HG02884 (cell line): ENCODE measurements at regions not wholly inside any gene's neighbourhood (a gene's known extent, or its start where the extent isn't known, plus 50 kb on each side); places are given as distances from the start of the nearest gene placed in this dataset.

ENCODE experiments used
- ATAC-seq: cut with Tn5 transposase; IDR thresholded peaks from one replicate; pipeline ENCODE4 v1.9.1; 2021; ENCODE audit warnings: mild to moderate bottlenecking, moderate library complexity; ENCODE audit not compliant: unreplicated experiment

DNA sequence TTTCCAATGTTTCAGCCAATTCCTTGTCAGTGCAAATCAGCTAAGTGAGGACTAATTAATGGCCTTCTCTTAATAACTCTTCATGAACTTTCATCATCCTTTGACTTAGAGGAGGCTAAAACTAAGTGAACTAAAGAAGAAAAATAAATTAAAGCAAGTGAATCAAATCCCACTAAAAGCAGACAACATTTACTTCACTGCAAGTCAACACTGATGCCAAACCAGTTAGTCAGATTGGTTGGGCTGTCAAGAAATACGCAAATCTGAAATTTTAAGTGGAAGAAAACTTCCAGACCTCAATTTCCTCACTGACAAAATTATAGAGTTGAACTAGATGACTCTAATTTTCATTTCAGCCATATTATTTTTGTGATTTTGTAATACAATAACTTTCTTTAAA is 137.2 kb upstream of the PRLR start:
- ATAC-seq: no peak

DNA sequence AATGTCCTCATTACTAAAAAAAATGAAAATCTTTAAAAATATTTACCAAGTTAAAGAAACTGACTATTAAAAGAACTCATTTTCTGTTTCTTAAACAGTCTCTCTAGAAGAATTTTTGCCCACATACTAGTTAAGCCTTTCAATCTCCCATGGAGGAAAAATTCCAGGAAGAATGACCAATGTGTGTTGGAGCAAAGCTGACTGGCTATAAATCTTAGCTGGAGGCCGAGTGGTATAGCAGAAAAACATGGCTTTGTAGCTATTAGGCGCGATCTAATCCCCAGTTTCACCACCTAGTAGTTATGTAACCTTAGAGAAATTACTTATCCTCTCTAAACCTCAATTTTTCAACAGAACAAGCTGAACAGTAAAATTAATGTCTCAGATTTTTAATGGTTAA is 135.5 kb upstream of the PRLR start:
- no peak for ATAC-seq

DNA sequence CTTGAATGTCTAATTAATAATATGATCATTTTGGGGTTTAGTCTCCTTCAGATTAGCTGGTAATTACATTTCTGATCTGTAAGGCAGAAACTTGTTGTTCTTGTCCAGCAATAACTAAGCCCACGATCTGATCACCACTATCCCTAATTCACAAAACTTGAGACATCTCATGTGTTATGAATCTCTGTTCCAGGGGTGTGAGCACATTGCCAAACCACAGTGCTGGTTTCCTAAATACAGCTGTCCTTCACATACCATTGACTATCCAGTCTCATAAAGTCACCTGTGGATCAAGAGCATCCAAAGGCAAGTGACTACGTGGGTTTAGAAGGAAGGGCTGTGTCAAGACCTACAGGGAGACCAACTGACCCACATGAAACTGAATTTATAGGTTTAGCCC is 134.1 kb upstream of the PRLR start:
- no peak for ATAC-seq

DNA sequence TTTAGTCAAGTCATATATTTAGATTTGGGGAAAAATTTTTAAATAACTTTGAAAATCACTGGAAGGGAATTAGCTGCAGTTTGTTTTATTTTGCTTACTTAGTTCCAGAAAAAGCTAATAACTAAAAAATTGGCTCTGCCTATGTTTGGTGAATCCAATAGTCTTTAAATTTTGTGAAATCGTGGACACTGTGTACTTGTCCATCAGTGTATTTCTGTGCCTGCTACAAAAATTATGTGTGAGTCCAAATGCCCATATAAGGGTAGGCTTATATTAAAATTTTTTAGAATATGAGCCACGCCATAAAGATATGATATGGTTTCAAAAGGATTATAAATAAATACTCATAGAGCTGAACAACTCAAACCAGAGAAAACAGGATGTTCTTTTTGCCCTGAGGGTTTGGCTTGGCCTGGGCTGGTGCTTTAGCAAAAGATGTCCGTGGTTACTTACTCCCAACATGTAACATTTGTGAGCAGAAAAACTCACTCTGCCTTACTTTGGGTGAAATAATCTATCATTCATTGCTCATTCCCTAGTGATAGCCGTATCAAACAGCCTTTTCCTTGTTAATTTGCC is 133.2 kb upstream of the PRLR start:
- no peak for ATAC-seq

DNA sequence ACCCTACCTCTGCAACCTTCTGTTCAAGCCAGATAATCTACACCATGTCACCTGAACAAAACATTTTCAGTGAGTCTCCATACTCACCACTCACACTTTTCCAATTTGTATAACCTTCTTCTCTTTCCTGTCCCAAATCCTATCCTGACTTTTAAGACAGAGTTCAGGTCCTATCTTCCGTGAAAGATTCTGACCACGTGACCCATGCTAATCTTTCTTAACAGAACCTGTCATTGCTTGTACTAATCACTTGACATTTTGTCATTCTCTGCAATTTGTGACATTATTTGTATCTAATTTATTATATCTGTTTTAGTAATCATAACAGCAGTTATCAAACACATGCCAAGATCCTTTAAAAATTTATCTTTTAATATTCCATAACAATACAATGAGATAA is 132.5 kb upstream of the PRLR start:
- no peak for ATAC-seq

DNA sequence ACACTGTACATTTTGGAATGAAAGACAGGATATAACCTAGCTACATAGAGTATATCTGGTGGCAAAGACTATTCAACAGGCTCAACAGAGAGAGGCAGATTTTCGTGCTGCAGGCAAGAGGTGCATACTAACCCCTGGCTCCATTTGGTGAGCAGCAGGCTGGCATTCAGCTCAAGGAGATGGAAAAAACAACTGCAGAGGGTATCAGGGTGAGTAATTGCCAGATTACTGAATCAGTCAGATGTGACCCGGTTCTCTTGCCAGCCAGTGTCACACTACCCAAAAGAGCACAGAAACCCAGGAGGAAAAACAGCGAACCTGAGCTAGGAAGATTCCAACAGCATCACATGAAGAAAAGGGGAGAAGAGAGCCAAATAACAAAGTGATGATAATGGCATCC is 130.4 kb upstream of the PRLR start:
- ATAC-seq: no peak

DNA sequence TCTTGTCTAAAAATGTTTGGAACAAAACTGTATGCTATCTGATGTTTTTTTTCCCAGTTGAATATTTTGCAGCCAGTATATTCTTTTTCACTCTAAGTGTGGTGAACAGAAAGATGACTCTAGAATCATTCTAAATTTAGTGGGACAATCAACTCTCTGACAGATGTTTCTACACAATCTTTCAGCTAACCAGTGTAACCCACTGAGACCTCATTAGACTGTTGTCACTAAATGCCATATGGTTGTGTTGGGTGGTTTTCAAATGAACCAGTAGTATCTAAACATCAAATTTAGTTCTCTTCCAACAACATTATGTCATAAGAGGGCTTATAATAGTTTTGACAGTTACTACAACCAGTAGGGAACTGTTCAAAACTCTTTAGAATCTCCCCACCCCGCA is 129.6 kb upstream of the PRLR start:
- ATAC-seq: no peak

DNA sequence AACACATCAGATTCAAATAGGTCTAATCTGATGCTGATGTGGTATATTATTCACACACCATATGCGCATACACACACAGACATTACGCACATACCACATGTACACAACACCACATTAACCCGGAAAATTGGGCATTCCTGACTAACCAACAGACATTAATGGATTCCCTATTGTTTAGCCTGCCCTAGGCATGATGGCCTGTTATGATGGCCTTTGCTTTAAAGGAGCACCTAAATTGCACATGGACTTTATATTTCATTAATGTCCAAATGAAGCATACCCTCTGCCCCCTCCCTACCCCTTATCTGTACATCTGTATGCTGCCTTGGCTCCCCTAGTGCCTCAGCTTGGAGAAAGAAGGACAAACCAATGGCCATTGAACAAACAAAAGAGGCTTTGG is 127.7 kb upstream of the PRLR start:
- ATAC-seq: no peak

DNA sequence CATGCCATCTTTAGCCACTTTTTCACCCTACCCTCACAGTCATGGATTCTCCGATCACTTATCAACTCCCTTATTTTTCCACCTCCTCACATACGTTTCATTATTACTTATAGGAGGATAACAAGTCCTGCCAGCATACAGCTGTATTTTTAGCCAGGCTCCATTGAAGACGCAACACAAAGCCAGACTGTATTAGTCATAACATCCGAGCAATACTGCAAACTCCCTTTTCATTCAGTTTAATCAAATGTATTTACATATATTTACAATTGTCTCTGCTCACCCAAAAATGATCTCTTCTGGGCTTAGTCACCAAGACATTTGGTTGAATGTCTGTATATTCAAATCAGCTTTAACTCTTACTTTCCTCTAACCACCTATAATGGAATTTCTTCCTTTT is 126.4 kb upstream of the PRLR start:
- ATAC-seq: no peak

DNA sequence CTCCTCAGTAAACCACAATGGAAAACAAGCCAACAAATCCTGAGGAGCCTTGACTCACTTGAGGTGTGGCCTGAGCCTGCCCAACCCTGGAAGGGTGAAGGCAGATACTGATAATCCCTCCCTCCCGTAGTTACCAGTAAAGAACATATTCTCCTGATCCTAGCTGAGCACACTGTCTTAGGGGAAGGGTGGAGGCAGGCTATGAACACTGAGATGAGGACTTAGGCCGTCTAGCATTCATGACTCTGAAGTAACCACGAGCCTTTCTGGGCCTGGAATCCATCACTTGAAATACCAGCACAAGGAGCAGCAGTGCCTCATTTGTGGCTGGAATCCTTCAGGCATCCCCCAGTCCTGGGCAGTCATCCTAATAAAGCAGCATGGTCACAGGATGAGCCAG is 124.5 kb upstream of the PRLR start:
- no peak for ATAC-seq

DNA sequence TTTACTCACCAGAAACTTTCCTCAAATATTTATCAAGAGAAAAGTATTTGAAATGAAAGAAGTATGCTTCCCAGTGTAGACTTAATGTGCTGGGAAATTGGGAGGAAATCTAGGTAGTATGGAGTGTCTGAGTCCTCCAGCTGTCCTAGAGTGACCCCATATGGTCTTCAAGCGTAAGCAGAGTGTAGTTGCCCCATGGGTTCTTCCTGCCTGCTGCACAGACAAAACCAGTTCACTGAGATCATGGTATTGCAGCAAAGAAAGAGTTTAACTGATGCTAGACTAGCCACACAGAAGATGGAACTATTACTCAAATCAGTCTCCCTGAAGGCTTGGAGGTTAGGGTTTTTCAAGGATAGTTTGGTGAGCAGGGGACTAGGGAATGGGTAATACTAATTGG is 114.9 kb upstream of the PRLR start:
- no peak for ATAC-seq

DNA sequence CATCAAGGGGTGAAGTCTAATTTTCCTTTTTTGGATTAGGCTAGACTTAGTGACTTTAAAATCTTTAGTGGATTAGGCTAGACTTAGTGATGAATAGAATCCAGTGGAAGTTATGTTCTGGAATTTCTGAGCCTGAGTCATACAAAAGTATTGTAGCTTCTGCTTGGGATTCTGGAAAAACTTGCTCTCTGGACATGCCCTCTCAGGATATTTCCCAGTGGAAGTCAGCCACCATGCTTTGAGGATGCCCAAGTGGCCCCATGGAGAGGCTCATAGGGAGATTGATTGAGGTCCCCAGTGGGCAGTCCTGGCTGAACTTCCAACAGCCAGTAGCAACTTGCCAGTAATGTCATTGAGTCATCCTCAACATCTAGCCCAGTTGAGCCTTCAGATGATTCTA is 112.4 kb upstream of the PRLR start:
- ATAC-seq: no peak

DNA sequence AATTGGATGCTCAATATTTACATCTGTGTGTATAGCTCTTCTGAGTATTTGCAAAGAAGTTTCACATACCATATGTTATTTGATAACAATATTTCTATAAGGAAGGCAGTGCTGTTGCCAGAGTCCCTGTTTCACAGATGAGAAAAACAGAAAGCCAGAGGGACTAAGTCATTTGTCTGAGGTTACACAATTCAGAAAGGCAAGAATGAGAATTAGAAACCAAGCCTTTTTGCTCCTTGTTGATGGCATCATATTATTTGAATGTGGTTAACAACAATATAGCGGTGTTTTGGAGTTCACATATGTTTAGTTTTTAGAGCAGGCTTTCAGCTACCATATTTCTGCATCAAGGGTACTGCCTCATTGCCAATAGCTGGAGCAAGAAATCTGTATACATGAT is 110.9 kb upstream of the PRLR start:
- no peak for ATAC-seq

DNA sequence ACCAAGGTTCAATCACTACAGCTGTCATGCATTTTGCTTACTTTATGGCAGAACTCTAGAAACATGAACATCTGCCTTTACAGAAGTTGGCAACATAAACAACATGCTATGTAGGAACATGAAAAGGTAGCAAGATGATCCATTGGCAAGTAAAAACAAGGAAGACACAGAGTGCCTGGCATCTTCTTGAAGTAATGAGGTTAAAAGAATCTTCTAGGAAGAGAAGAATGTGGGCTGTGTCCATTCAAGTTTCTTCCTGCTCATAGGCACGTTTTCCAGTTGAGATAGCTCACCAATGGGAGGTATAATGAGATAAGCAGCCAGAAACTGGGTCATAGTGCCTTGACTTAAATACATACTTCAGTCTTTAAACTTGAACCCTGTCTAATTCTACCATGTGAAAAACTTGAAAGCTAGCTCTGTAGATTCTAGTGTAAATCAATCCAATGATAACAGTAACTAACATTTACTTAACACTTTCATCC is 109.4 kb upstream of the PRLR start:
- ATAC-seq: no peak

DNA sequence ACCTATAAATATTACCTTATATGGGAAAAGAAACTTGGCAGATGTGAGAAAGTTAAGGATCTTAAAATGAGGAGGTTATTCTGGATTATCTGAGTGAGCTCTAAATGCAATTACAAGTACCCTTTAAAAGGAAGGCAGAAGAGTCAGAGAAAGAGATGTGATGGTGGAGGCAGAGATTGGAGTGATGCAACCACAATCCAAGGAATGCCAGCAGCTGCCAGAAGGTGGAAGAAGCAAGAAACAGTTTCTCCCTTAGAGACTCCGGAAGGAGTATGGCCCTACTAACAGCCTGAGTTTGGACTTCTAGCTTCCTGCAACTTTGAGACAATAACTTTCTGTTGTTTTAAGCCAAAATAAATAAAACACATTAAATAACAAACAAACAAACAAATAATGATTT is 108.7 kb upstream of the PRLR start:
- no peak for ATAC-seq

DNA sequence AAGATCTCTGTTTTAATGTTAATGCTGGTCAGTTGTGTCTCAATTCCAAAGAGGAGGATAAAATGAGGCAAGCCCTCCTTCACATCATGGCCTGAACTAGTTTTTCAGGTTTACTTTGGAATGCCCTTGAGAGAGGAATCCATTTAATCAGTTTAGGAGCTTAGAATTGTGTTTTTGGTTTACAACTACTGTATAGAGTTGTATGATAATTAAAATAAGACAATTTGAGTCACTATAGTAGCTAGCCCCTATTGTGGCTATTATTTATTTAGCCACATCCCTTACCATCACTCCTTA is 107.8 kb upstream of the PRLR start:
- ATAC-seq: no peak

DNA sequence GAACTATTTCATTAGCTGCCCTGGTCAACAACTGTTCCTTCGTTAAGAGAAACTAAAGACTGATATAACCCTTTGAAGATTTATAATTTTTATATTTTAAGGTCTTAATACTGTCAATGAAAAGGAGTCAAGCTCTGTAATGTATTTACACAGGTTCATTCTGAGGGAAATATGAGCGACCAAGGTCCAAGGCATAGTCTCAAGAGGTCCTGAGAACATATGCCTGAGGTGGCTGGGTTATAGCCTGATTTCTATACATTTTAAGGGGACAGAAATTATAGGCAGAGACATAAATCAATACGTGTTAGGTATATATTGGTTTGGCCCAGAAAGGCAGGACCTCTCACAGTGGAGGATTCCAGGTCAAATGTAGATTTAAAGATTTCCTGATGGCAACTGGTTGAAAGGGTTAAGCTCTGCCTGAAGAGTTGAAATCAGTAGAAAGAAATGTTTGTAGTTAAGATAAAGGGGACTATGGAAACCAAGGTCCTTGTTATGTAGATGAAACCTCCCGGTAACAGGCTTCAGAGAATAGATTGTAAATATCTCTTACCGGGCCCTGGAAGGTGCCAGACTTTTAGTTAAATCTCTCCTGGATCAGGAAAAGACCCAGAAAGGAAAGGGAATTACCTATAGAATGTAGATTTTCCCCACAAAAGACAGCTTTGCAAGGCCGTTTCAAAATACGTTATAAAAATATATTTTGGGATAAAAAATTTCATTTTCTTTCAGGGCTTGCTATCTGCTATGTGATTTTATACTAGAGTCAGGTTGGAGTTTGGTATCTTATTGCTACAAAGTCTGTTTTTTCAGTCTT is 107.3 kb upstream of the PRLR start:
- ATAC-seq: no peak

DNA sequence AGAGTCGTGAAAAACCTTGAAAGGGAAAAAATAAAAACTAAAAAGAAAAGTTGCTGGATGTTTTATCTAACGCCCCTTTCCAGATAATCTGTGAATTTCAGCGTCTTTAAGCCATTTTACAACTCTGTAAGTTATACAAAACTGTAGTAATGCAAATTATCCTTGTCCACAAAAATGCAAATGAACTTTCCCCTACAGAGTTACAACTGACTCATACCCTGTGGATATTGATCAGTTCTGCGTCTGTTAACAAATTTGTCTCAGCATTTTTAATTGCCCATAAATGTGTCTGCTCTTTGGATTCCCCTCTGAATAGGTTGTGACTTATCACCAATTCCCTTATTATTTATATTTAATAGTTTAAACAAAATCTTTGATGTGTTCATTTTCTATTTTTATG is 105.9 kb upstream of the PRLR start:
- no peak for ATAC-seq

DNA sequence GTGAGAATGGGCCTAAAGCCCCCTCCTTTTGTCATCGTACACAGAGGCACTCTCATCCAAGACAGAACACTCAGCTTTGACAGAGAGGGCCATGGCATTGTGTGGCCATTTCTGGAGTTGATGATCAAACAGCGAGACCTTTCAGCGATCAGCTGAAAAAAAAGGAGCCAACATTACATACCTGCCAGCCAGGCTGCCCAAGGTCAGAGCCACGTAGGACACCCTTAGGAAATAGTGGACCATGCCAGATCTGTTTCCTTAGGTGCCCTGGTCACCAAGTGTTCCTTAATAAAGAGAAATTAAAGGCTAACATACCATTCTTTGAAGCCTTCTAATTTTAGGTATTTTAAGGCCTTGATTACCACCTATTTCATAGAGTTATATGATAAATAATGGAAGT is 105.5 kb upstream of the PRLR start:
- no peak for ATAC-seq

DNA sequence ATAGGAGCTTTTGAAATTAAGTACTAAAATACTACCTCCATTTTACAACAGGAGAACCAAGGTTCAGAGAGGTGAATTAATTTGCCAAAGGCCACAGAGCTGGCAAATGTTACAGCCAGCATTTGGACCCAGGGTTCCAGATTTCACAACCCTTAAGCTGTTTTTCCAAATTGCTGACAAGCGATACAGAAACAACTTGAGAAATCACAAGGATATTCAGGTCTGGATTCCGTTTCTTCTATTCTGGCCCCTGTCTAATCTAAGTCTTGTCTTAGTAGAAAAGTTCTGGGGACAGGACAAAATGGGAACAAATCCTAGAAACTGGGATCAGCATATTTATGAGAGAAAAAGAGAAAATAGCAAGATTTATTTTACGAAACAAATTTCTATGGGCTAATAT is 103.1 kb upstream of the PRLR start:
- no peak for ATAC-seq

DNA sequence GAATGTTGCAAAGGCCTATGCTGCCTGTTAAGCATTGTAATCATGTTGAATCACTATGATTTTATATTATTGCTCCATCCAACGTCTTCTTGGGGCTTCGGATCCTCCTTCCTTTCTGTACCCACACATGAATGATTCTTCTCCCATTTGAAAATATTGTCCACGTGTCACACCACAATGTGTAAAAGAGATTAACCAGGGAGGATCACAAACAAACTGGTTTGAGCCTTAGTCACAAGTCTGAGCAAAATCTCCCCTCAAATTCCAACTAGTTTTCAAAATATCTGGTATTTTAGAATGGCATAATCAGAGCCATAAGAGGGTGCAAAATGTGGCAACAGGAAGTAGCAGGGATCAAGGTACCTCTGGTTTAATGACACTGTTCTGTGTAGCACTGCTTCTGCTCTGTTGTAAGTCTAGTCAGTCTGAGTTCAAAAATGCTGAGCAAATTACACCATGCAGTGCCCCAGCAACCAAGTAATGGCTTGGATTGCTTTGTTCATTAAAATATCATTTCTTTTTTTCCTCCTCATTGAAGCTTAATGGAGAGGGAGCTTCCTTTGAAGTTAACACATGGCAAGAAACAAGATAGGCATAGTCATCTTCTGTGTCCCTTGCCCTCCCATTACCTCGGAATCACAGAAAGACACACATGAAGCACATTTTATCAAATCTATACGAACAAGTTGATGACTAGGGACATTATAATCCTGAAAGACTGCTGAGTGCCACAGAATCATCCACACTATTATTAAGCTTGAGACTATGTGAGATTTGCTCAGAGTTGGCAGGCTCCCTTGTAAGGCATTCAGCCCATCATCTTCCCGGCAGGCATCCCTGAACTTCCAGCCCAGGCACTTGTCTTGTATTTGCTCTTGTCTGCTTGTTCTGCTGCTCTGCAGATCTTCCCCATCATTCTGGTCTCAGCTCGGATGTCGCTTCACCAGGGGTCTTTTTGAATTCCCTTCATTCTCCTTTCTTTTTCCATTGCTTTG is 102.0 kb upstream of the PRLR start:
- ATAC-seq: no peak

DNA sequence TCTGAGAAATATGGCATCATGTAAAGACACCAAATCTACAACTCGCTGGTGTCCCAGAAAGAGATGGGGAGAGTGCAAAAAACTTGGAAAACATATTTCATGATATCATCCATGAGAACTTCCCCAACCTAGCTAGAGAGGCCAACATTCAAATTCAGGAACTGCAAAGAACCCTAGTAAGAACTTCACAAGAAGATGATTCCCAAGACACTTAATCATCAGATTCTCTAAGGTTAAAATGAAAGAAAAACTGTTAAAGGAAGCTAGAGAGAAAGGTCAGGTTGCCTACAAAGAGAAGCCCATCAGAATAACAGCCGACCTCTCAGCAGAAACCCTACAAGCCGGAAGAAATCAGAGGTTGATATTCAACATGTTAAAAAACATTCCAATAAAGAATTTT is 95.5 kb upstream of the PRLR start:
- no peak for ATAC-seq
